H1 (cell line): ENCODE measurements at regions not wholly inside any gene's neighbourhood (a gene's known extent, or its start where the extent isn't known, plus 50 kb on each side); places are given as distances from the start of the nearest gene placed in this dataset.

Experiments
- CTCF ChIA-PET: fragments of 300-600 bp; sonication (Branson Sonifier 250); formaldehyde crosslinking; loops from one replicate; lab custom pipeline; 2021; ENCODE audit not compliant: partially characterized antibody; lab: Charles Lee
- POLR2A ChIA-PET: fragments of 300-600 bp; sonication (Branson Sonifier 250); formaldehyde crosslinking; loops from one replicate; lab custom pipeline; 2021; ENCODE audit warnings: inconsistent platforms; ENCODE audit not compliant: partially characterized antibody; lab: Charles Lee
- DNase-seq, 2 experiments: peaks; one replicate each; pipeline versions ENCODE4 v3.0.0 to v3.0.0-alpha.2; 2010 to 2022; ENCODE audit warnings: low spot score in 2 of 2, low read depth in 1 of 2, mixed read lengths in 1 of 2
- FAIRE-seq: peaks from 2 replicates; lab custom pipeline; 2011; peaks lifted over from hg19 to GRCh38; lab: Jason Lieb, UNC
- H2AFZ ChIP-seq: 2 replicates; pipeline ENCODE4 v1.8.1; 2012; ENCODE audit warnings: low read length, inconsistent platforms
- H2AK5ac ChIP-seq: 2 replicates; pipeline ENCODE4 v1.6.1; 2013; ENCODE audit warnings: low read depth, low read length
- H2BK120ac ChIP-seq: replicated peaks from 2 replicates; pipeline ENCODE3; 2013; ENCODE audit warnings: low read depth, low read length, inconsistent platforms
- H2BK12ac ChIP-seq: 2 replicates; pipeline ENCODE4 v1.6.1; 2013; ENCODE audit warnings: low read depth, low read length
- H2BK15ac ChIP-seq: 2 replicates; pipeline ENCODE4 v1.6.1; 2013; ENCODE audit warnings: low read length
- H2BK20ac ChIP-seq: 2 replicates; pipeline ENCODE4 v1.6.1; 2013; ENCODE audit warnings: low read length
- H2BK5ac ChIP-seq: 2 replicates; pipeline ENCODE4 v1.6.1; 2013; ENCODE audit warnings: low read depth, low read length
- H3K14ac ChIP-seq: 2 replicates; pipeline ENCODE4 v1.6.1; 2013; ENCODE audit warnings: inconsistent platforms; ENCODE audit not compliant: insufficient read length
- H3K18ac ChIP-seq: 2 replicates; pipeline ENCODE4 v1.6.1; 2013; ENCODE audit warnings: low read length; ENCODE audit errors: extremely low read depth
- H3K23ac ChIP-seq: 2 replicates; pipeline ENCODE4 v1.6.1; 2013; ENCODE audit warnings: inconsistent platforms; ENCODE audit not compliant: insufficient read length
- H3K23me2 ChIP-seq: 2 replicates; pipeline ENCODE4 v1.6.1; 2013; ENCODE audit warnings: low read depth, low read length
- H3K27ac ChIP-seq: 2 replicates; pipeline ENCODE4 v1.6.1; 2011; ENCODE audit warnings: low read depth, low read length, inconsistent platforms
- H3K27me3 ChIP-seq, 4 experiments: replicated peaks in 1 of 4; 1 replicate in 1 of 4; 2 replicates in 3 of 4; pipeline versions ENCODE4 v1.6.1 to v1.8.1; 2011 to 2013; ENCODE audit warnings: low read length in 3 of 4, mild to moderate bottlenecking in 3 of 4, inconsistent platforms in 2 of 4, mixed read lengths in 2 of 4, moderate library complexity in 1 of 4; ENCODE audit not compliant: control insufficient read depth in 3 of 4, insufficient read depth in 3 of 4; ENCODE audit errors: extremely low read depth in 1 of 4
- H3K36me3 ChIP-seq, 4 experiments: 2 replicates each; pipeline versions ENCODE4 v1.6.1 to v1.8.1; 2011 to 2013; ENCODE audit warnings: mild to moderate bottlenecking in 4 of 4, low read length in 3 of 4, moderate library complexity in 2 of 4, control low read depth in 1 of 4, inconsistent platforms in 1 of 4; ENCODE audit not compliant: insufficient read depth in 4 of 4, control insufficient read depth in 2 of 4
- H3K4ac ChIP-seq: replicated peaks from 2 replicates; pipeline ENCODE3; 2013; ENCODE audit warnings: low read length, low read depth, mixed read lengths, inconsistent platforms; ENCODE audit not compliant: insufficient read length
- H3K4me1 ChIP-seq, 4 experiments: replicated peaks in 1 of 4; 1 replicate in 1 of 4; 2 replicates in 3 of 4; pipeline versions ENCODE4 v1.6.1 to v1.8.1; 2011 to 2013; ENCODE audit warnings: low read length in 3 of 4, inconsistent platforms in 2 of 4, mixed read lengths in 1 of 4; ENCODE audit not compliant: insufficient read depth in 4 of 4, control insufficient read depth in 3 of 4
- H3K4me2 ChIP-seq, 2 experiments: 2 replicates each; pipeline versions ENCODE4 v1.6.1 to v1.8.1; 2011 to 2013; ENCODE audit warnings: low read depth in 2 of 2, low read length in 2 of 2, control low read depth in 1 of 2, inconsistent platforms in 1 of 2, mild to moderate bottlenecking in 1 of 2; ENCODE audit not compliant: insufficient read depth in 1 of 2
- H3K4me3 ChIP-seq, 4 experiments: fragments of 200-600, 300-600 bp in 1 of 4; sonication (generic), shearing (Covaris generic), sonication (Bioruptor Twin) in 1 of 4; 2 replicates each; pipeline versions ENCODE4 v1.5.1 to v1.8.1; 2011 to 2016; ENCODE audit warnings: low read length in 4 of 4, low read depth in 3 of 4, control low read depth in 2 of 4, inconsistent platforms in 2 of 4, mild to moderate bottlenecking in 2 of 4, mixed read lengths in 1 of 4, moderate library complexity in 1 of 4; ENCODE audit not compliant: insufficient read depth in 2 of 4; ENCODE audit errors: extremely low read depth in 1 of 4
- H3K56ac ChIP-seq: replicated peaks from 2 replicates; pipeline ENCODE3; 2013; ENCODE audit warnings: low read depth, mild to moderate bottlenecking, mixed read lengths, low read length, inconsistent platforms; ENCODE audit not compliant: insufficient read length
- H3K79me1 ChIP-seq: 2 replicates; pipeline ENCODE4 v1.6.1; 2013; ENCODE audit warnings: low read depth, low read length, control low read depth
- H3K79me2 ChIP-seq, 2 experiments: 2 replicates each; pipeline versions ENCODE4 v1.6.1 to v1.8.1; 2012 to 2013; ENCODE audit warnings: low read length in 2 of 2, mild to moderate bottlenecking in 2 of 2, inconsistent platforms in 1 of 2; ENCODE audit not compliant: insufficient read depth in 2 of 2, control insufficient read depth in 1 of 2
- H3K9ac ChIP-seq, 4 experiments: replicated peaks in 1 of 4; 1 replicate in 1 of 4; 2 replicates in 3 of 4; pipeline versions ENCODE4 v1.6.1 to v1.8.1; 2011 to 2013; ENCODE audit warnings: low read depth in 3 of 4, low read length in 3 of 4, control low read depth in 2 of 4, mild to moderate bottlenecking in 2 of 4, moderate library complexity in 2 of 4, inconsistent platforms in 1 of 4; ENCODE audit errors: extremely low read depth in 1 of 4
- H3K9me3 ChIP-seq, 2 experiments: 2 replicates each; pipeline versions ENCODE4 v1.6.1 to v1.8.1; 2012 to 2013; ENCODE audit warnings: mild to moderate bottlenecking in 2 of 2, moderate library complexity in 2 of 2, control low read depth in 1 of 2, inconsistent platforms in 1 of 2, low read depth in 1 of 2, low read length in 1 of 2, mixed read lengths in 1 of 2; ENCODE audit not compliant: insufficient read depth in 2 of 2
- H4K20me1 ChIP-seq, 2 experiments: replicated peaks in 1 of 2; 2 replicates each; pipeline versions ENCODE3 to v1.8.1; 2011 to 2013; ENCODE audit warnings: inconsistent platforms in 2 of 2, low read length in 2 of 2, mild to moderate bottlenecking in 1 of 2; ENCODE audit not compliant: insufficient read depth in 2 of 2, control insufficient read depth in 1 of 2
- H4K5ac ChIP-seq: 2 replicates; pipeline ENCODE4 v1.6.1; 2013; ENCODE audit warnings: low read length, low read depth, mixed read lengths, inconsistent platforms; ENCODE audit not compliant: insufficient read length
- H4K8ac ChIP-seq: 2 replicates; pipeline ENCODE4 v1.8.0; 2013; ENCODE audit warnings: mild to moderate bottlenecking, moderate library complexity, low read length, inconsistent platforms; ENCODE audit not compliant: insufficient read depth; ENCODE audit errors: extremely low read depth
- H4K91ac ChIP-seq: replicated peaks from 2 replicates; pipeline ENCODE3; 2013; ENCODE audit warnings: low read length, mixed read lengths, inconsistent platforms; ENCODE audit not compliant: insufficient read length
- CBX8 ChIP-seq: fragments of 300-800, 300-1000 bp; sonication (generic); IDR thresholded peaks from 2 replicates; pipeline ENCODE4 v1.7.1; 2016; ENCODE audit warnings: low read depth, low read length, borderline replicate concordance
- EZH2 ChIP-seq: fragments of 200-600 bp; sonication (generic); IDR thresholded peaks from 2 replicates; pipeline ENCODE4 v1.7.1; 2012; ENCODE audit warnings: low read depth, mild to moderate bottlenecking, moderate library complexity, low read length, inconsistent platforms; ENCODE audit not compliant: severe bottlenecking
- POLR2AphosphoS5 ChIP-seq: IDR thresholded peaks from 2 replicates; pipeline ENCODE4 v1.6.1; 2011; ENCODE audit warnings: low read depth, low read length
- POU5F1 ChIP-seq: IDR thresholded peaks from 2 replicates; pipeline ENCODE4 v1.6.1; 2011; ENCODE audit warnings: low read depth, mild to moderate bottlenecking, low read length, moderate library complexity
- USF2 ChIP-seq: IDR thresholded peaks from 2 replicates; pipeline ENCODE4 v1.6.1; 2011; ENCODE audit warnings: low read length, improper control_type of control experiment
- WGBS, 2 experiments: shearing (Covaris generic) in 1 of 2; methylation state at CpG; one replicate each; pipeline versions ENCODE4 v1.1.6 to v1.1.7; 2013 to 2015; ENCODE audit warnings: low lambda C conversion rate in 2 of 2, mixed read lengths in 2 of 2, inconsistent platforms in 1 of 2, low coverage in 1 of 2, missing lambda C conversion rate in 1 of 2; ENCODE audit not compliant: insufficient replicate concordance in 2 of 2, insufficient coverage in 1 of 2, insufficient read length in 1 of 2; ENCODE audit errors: extremely low coverage in 1 of 2, missing lambda C conversion rate in 1 of 2; 5-methylcytosine and 5-hydroxymethylcytosine counted together

DNA sequence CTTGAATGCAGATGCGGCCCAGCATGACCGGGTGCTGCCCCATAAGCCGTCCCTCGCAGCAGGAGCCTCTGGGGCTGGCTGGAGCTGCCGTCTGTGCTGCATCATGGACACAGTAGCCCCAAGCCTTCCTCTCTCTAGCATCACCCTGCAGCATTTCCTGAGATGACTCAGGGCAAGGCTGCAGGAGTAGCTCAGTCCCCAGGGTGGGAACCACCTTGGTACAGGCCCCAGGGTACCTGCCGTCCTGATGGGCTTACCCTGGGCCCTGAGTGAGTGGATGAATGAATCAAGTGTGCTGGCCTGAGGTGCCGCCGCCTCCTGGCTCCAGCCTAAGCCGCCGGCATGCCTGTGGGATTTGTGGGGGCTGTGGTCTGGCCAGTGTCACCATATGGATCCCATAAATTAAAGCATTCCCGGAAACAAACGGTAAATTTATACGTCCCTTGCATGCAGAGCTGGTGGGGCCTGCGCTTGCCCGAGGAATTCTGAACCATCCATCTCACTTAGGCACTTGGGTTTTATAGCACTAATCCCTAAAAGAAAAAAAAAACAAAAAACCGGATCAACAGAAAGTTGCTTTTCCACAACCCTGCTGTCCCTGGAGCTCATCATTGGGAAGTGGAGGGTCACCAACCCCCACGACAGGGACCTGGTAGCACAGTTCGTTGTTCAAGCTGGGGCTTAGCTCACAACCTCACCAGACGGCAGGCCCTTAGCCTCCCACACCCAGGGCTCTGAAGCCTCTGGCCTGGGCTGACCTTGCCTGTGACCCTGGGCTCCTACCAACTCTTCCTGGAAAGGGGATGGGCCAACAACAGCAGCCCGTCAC, 242.6 kb upstream of the CIBAR2 start:
- POLR2A ChIA-PET, result no interaction called here
- Histone ChIP-seq H2AFZ (no peak overlapping the region), H2BK20ac (no peak overlapping the region), H3K14ac (no peak overlapping the region), H3K27me3 (no peaks in the 10 kb centered on the region), H4K5ac (no peak overlapping the region), H4K8ac (peak overlapping the region; percentile 29), H3K23me2 (no peaks in the 10 kb centered on the region), H3K9me3 (peaks cover 6 to 8% of the 10 kb centered on the region in 2 experiments; a peak in 3 of 4 replicates), H2AK5ac (0 out of 2 replicates have a peak overlapping the region, but pooled peaks have one; percentile 75), H2BK5ac (no peak overlapping the region), H3K56ac (no peak overlapping the region), H3K4me3 (no peak overlapping the region), H3K79me2 (no peaks in the 10 kb centered on the region), H3K4me1 (peaks cover 0 to 8% (median 3%) of the 10 kb centered on the region in 4 experiments; a peak in 3 of 7 replicates), H3K23ac (no peak overlapping the region), H3K4me2 (no peak overlapping the region), H3K36me3 (no peaks in the 10 kb centered on the region), H4K91ac (no peak overlapping the region), H2BK12ac (no peak overlapping the region), H3K79me1 (no peaks in the 10 kb centered on the region; the same call in 1 of the 2 replicates), H3K4ac (no peak overlapping the region), H2BK120ac (no peak overlapping the region), H3K18ac (no peak overlapping the region), H2BK15ac (no peak overlapping the region), H3K27ac (no peak overlapping the region), H4K20me1 (peaks cover 0 to 2% of the 10 kb centered on the region in 2 experiments), H3K9ac (no peak overlapping the region)
- FAIRE-seq (no peak), DNase-seq (no peak)
- CTCF ChIA-PET, result interaction anchor here (0.7 to 11.6 kb wide), 8 partner anchors 13 to 74 kb away, joined by 4 to 177 read pairs (median 6); no protein-coding TSS in a partner anchor
- WGBS, 2 experiments, result 88% methylated on average over 20 of the region's 20 CpGs; no CpG with 5 or more reads in 1 of the 2 experiments
- TF ChIP-seq EZH2, result no peak
- TF ChIP-seq CBX8, result no peak
- no peak for TF ChIP-seq POLR2AphosphoS5
- TF ChIP-seq USF2, result no peak
- TF ChIP-seq POU5F1, result no peak
